Activated CD4-positive, alpha-beta T cell treated with anti-CD3 and anti-CD28 coated beads for 4 hours (primary cell): ENCODE measurements at regions not wholly inside any gene's neighbourhood (a gene's known extent, or its start where the extent isn't known, plus 50 kb on each side); places are given as distances from the start of the nearest gene placed in this dataset.
"Not testable (repeated sequence)": the region's sequence is repeated elsewhere in the genome, so short reads cannot be mapped to it uniquely, and the experiment has no call there.

Experiments
- DNase-seq, 2 donors: peaks; one replicate each; pipeline ENCODE4 v3.0.0-alpha.2; 2020

DNA sequence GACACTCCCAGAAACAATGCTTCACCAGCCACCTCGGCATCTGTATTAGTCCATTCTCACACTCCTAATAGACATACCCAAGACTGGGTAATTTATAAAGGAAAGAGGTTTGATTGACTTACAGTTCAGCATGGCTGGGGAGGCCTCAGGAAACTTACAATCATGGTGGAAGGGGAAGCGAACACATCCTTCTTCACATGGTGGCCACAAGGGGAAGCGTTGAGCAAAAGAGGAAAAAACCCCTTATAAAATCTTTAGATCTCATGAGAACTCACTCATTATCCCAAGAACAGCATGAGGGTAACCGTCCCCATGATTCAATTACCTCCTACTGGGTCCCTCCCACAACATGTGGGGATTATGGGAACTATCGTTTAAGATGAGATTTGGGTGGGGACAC is 140.9 kb downstream of the LIG4 start:
- not testable (repeated sequence) for DNase-seq

DNA sequence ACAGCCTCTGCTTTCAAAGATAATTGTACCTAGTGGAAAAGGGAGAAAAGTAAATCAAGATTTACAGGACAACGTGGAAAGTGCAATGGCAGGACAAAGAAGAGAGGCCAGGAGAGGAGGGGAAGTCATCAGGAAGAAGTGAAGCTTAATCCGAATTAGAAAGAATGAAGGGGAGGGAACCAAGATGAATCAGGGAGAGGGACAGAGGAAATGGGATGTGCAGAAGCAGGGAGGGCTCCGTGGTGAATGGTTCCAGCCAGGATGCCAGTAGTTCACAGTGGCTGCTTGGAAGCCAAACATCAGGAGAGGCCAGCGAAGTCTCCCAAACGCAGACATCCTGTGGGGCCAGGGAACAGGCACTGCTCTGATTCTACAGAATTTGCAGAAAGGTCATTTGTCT is 144.4 kb downstream of the LIG4 start:
- no peak for DNase-seq

DNA sequence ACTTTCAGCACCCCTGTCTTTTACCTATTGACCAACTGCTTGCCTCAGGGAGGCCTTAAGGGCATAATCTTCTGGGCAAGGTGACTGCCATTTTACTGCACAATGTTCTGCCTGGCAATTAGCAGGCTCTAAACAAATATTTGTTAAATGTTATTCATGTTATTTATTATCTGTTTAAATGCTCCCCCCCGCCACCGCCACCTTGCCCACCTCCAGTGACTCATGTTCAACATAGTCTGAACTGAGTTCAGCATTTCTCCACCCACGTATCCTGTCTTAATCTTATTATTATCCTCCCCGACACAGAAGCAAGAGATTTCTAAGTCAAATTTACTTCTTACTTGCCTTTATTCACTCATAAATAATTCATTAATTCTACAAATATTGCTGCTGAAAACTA is 144.8 kb downstream of the LIG4 start:
- DNase-seq: no peak

DNA sequence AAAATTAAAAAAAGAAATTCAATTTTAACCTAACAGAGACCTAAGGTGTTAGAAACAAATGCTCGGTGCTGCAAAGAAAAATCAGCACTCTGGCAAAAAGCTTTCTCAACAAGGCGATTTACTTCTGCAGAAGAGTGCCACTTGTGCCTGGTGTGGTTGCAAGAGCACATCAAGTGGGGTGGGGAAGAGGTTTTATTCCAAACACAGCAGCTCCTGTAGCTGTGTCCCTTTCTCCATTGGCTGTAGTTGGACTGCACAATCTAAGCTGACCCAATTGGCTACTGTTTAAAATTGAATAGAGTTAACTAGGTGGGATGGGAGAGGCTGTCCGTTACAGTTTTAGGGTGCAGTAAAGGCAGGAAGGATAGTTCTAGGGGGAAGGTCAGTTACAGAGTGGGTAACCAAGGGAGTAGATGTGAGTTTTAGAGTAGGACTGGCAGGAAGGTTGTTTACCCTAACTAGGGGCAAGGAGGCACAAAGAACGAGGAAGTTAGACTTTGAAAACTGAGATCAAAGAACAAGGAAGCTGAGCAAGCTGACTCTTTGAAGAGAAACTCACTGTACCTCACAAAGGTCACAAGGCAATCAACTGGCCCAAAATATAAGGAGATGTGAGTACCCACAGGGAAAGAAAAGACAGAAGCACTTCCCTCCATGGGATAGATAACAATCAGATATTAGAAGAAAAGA is 145.7 kb downstream of the LIG4 start:
- no peak for DNase-seq

DNA sequence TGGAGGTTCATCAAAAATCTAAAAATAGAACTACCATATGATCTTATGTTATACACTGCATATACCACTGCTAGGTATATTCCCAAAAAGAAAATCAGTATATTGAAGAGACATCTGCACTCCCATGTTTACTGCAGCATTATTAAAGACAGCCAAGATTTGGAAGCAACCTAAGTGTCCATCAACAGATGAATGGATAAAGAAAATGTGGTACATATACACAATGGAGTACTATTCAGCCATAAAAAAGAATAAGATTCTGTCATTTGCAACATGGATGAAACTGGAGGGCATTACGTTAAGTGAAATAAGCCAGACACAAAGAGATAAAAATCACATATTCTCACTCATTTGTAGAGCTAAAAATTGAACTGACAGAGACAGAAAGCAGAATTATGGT is 151.0 kb downstream of the LIG4 start:
- not testable (repeated sequence) for DNase-seq

DNA sequence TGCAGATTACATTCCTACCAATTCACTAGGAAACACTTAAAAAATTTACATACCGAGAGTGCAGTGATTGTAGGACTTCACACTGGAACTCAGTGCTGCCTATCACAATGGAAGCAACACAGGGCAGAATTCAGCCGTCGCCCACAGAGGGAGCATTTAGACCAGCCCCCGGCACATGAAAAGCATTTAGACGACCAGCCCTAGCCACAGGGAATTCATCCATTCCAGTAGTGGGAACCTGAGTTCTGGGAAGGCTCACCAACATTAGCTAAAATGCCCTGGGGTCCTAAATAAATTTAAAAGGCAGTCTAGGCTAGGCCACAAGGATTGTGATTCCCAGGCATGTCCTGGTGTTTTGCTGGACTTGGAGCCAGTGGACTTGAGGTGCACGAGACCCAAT is 155.2 kb downstream of the LIG4 start:
- DNase-seq: no peak

DNA sequence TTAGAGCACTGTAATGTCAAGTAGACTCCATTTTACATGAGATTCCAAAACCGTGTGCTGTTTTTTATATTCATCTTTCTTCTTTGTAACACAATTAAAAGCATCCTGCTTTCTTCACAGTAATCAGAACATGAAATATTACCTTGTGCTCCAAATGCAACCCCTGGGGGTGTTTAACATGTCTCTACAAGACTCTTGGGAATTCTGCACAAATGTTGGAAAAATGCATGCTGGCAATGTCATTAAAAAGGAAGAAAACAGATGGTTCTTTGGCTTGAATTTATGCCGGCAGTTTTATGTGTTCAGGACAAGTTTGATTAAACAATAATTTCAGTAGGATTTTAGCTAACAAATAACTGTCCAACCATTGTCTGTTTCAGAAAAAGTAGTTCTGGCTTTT is 159.1 kb downstream of the LIG4 start:
- DNase-seq: no peak

DNA sequence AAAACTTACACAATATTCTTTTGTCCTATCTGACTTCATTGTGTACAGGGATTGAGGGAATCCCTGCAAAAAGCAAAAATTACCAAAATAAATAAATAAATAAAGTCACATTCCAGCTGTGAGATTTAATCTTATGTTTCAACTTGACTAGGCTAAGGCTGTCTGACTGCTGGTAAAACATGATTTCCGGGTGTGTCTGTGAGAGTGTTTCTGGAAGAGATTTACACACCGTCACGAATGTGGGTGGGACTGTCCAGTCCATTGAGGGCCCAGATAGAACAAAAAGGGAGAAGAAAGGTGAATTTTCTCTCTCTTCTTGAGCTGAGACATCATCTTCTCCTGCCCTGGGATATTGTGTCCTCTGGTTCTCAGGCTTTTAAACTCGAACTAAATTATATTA is 166.1 kb downstream of the LIG4 start:
- DNase-seq: no peak

DNA sequence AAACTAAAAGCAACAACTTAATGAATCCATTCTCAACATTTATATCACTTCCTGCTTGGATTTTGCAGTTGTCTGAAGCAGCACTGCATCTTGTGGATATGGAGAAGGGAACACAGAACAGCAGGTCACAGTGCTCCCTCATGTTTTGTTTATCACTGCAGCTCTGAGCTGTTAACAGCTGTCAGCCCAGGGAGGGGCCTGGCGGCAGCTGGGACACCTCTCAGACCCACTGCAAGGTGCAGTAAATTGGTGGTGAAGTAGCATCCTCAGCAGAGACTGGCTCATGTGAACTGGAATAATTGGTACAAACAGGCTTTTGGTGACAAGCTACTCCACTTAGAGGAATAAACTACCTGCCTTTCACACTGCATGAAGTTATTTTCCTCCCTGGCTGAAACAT is 170.4 kb downstream of the LIG4 start:
- DNase-seq: no peak

DNA sequence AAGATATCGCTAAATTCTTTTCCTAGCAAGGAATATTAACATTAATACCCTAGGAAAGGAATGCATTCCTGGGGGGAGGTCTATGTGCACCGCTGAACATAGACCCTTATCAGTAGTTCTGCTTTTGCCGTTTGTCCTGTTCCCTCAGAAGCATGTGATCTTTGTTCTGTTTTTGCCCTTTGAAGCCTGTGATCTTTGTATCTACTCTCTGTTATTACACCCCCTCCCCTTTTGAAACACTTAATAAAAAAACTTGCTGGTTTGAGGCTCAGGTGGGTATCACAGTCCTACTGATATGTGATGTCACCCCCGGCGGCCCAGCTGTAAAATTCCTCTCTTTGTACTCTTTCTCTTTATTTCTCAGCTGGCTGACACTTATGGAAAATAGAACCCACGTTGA is 172.5 kb downstream of the LIG4 start:
- not testable (repeated sequence) for DNase-seq

DNA sequence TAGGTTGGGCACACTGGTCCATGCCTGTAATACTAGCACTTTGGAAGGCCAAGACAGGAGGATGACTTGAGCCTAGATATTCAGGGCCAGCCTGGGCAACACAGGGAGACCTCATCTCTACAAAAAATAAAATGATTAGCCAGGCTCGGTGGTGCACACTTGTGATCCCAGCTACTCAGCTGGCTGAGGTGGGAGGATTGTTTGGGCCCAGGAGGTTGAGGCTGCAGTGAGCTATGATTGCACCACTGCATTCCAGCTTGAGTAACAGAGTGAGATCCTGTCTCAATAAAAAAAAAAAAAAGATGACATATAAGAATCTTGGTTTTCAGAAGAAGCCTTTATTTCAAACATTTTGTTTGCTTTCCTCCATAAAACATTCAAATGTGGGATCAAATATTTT is 178.0 kb downstream of the LIG4 start:
- no peak for DNase-seq

DNA sequence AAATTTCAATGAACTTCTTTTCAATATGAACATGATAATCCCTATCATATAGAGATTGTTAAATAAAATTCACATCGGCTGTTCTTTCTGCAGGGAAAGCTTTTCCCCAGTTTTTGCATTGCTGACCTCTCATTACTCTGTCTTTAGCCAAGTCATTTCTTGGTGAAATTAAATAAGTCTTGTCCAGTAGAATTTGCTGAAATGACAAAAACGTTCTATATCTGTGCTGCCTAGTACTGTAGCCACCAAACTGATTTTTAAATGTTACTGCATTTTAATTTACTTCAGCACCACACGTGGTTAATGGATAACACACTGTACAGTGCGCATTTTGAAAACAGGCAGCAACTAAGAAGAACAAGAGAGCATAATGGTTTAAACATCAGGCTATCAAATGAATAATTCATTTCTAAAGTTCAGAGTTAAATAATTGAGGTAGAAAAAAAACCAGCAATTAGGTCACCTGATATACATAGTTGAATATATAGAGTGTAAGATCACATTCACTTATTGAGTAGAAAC is 178.9 kb downstream of the LIG4 start:
- no peak for DNase-seq

DNA sequence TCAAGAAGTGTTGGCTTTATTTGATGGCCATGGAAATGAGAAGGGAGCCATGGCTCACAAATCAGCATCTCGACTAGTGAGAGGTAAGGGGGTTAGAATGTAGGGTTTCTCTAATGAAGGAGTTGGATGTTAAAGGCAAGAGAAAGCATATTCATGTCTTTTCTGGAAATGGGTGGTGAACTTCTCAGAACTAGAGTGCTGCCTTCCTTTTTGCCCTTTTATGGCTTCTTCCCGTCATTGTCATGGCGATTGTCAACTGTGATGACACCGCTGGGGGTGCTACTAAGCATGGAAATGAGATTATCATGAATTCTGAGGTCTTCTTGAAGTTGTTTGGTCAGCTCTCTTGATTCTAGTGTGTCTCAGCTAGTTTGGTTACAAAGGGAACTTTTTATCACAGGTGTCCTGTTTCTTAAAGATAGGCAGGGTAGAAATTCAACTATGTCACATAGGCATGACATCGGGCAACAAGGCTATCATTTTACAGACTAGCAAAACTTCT is 180.4 kb downstream of the LIG4 start:
- no peak for DNase-seq

DNA sequence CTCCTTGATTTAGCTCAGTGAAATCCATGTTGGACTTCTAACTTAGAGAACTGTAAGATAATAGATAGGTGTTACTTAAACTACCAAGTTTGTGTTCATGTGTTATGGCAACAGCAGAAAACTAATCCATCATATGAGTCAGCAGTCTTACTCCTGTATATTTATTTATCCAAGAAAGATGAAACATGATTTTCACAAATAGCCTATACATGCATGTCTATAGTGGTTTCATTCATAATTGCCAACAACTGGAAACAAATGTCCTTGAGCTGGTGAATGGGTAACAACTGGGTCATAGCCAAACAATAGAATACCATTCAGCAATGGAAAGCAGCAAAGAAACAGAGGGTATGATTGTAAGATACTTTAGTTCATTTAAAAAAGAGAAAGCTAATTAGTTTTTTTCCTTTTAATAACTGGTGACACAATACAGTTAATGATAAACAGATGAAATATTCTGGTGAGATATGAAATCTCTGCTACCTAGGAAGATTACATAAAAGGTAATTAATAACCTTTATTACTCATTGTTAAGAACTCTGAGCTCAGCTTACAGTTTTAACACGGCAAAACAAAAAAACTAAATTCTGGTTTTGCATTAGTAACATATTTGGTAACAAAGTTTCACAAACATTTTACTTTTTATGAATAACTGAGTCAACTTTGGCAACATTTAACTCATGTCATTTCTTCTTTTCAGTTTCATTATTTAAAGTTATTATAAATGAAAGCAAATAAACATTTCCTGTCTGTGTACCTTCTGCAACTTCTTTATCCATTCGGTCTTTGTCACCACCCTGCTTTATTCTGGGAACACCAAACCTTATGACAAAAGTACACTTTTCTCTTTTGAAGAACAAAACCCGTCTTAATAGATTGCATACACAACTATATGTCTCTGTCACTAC is 181.3 kb downstream of the LIG4 start:
- DNase-seq: no peak

DNA sequence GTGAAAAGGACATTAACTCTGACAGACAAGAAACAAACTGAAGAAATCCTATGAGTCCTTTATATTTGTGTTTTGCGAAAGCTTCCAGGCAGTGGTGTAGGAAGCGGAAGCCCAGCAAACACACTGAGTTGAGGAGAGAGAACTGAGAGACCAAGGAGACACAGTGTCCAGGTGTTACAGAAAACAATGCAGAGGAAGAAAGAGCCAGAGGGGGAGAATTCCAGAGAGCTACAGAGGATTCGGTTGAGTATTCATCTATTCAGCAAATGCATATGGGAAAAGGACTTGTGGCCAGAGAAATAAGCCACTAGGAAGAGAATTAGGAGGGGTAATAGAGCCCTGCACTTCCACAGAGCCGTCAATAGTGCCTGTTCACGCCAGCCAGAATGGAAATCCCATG is 183.5 kb downstream of the LIG4 start:
- no peak for DNase-seq

DNA sequence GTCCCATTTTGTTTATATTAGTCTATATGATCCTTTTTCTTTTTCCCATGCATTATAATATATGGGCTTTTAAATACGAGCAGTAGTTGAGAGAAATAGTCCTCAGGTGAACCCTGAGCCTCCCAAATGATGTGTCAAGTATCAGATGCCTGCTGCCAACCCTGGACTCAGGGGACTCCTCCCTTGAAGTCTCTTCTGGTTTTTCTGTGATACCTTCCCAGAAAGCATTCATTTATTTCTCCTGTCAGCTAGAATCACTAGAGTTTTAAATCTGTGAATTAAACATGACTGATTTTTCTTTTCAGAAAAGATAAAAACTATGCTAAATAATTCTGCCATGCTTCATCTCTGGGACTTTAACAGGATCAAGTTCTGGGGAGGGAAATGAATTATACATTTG is 184.6 kb downstream of the LIG4 start:
- DNase-seq: no peak

DNA sequence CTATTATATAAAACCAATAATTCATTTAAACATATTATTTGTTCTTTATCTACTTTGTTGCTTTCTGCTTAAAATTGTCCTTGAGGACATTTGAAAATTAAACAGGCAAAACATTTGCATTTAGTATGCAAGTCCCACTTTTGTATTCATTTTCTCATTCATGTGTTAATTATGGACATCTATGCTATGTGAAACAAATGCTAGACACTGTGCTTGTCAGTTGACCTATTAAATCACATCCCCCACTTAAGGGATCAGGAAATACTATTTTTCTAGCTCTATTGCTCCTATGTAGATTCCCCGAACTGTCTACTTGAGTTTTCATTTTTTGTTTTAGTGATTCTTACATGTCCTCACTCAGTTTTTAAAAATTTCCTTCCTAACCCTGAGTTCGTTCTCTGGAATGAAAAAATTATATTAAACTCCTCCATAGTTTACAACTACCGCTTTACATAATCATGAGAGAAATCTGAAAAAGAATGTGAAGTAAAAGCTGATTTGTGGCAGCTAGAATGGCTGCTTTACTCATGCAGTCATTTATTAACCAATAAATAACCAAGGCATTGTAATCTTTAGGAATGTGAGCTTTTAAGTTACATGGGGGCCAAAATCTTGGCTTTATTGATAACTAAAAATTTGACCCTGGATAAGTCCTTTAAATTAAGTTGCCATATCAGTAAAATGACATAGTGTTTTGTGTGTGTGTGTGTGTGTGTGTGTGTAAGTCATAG is 188.5 kb downstream of the LIG4 start:
- no peak for DNase-seq

DNA sequence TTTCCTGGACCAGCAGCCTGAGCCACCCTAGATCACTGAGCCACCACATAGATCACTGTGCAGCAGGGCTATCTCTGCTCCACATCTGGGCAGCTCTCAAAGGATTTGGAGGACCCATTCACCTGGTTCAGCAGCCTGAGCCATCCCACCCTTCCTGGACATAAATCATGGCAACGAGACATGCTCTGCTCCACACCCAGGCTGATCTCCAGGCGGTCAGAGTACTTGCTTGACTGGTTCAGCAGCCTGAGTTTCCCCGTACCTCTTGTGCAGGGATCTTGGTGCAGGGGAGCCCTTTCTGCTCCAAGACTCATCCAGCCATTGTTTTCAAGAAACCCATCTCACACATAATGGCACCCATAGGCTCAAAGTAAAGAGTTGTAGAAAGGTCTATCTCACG is 195.3 kb downstream of the LIG4 start:
- DNase-seq: no peak

DNA sequence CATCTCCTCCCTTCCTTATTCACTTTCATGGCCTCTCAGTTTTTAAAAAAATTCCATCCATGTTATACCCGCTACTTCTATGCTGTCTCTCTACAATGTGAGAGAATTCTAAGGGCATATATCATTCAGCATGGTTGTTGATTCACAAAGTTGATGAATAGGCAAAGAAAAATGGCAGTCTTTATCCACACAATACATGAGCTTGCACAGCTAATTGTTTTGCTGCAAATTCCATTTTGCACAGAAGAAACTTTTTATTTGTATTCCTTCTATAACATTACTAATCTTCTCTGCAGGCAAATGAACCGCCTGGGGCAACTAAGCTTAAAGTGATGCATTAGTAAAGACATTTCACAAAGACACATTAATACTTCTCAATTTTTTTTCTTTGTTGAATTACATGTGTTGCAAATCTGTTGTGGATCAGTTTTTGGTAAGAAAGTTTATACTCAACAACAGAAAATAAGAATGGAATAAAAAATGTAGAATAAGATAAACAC is 196.9 kb downstream of the LIG4 start:
- DNase-seq: no peak

DNA sequence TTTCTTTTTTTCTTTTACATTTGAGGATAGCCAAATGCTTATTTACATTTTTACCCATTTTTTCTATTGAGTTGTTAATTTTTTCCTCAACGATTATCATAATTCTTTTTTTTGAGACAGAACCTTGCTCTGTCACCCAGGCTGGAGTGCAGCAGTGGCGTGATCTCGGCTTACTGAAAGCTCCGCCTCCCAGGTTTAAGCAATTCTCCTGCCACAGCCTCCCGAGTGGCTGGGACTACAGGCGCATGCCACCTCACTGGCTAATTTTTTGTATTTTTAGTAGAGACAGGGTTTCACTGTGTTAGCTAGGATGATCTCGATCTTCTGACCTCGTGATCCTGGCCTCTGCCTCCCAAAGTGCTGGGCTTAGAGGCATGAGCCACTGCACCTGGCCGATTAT is 208.7 kb downstream of the LIG4 start:
- DNase-seq: no peak

DNA sequence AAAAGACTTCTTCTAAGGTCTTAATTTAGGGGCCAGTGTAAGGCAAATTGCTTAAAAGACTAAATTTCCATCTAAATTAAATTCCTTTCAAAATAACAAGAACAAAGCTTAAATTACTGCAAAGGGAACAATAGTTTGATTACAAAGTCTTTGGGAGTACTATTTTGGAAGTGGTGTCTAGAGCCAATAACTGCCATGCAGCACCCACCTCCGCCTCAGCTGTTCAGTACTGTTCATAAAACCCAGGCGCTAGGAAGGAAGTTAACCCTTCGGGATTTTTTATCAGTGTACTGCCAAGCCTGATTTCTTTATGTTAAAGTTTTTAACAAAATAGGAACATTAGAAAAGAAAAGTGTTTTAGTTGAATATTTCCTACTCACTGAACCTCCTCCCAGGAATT is 210.1 kb downstream of the LIG4 start:
- DNase-seq: no peak

DNA sequence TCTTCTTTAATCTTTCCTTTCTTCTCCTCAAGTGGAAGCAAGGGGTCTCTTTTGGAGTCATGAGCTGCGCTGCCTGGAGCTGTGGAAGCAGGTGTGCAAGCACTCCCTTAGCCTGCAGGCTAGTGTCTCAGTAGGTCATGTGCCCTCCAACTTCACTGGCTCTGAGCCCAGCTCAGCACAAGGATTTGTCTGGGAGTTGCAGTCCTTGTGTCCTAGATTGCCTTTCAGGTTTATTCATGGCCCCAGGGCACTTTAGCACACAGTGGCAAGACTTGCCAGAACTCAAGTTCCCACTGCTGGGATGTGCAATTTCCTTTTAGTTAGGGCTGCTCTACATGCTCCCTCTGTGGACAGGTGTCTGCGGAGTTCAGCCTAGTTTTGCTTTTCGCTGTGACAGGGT is 211.7 kb downstream of the LIG4 start:
- DNase-seq: no peak

DNA sequence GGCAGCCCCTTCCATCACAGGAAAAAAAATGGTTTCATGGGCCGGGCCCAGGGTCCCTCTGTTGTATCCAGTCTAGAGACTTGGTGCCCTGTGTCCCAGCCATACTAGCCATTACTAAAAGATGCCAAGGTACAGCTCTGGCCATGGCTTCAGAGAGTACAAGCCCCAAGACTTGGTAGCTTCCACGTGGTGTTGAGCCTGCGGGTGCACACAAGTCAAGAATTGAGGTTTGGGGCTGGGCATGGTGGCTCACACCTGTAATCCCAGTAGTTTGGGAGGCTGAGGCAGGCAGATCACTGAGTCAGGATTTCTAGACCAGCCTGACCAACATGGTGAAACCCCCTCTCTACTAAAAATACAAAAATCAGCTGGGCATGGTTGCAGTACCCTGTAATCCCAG is 214.3 kb downstream of the LIG4 start:
- DNase-seq: no peak
